HG02973 (cell line): ENCODE measurements at regions not wholly inside any gene's neighbourhood (a gene's known extent, or its start where the extent isn't known, plus 50 kb on each side); places are given as distances from the start of the nearest gene placed in this dataset.
"Not testable (repeated sequence)": the region's sequence is repeated elsewhere in the genome, so short reads cannot be mapped to it uniquely, and the experiment has no call there.

Experiments used
- ATAC-seq: cut with Tn5 transposase; IDR thresholded peaks from one replicate; pipeline ENCODE4 v1.9.1; 2021; ENCODE audit warnings: moderate library complexity; ENCODE audit not compliant: unreplicated experiment

DNA sequence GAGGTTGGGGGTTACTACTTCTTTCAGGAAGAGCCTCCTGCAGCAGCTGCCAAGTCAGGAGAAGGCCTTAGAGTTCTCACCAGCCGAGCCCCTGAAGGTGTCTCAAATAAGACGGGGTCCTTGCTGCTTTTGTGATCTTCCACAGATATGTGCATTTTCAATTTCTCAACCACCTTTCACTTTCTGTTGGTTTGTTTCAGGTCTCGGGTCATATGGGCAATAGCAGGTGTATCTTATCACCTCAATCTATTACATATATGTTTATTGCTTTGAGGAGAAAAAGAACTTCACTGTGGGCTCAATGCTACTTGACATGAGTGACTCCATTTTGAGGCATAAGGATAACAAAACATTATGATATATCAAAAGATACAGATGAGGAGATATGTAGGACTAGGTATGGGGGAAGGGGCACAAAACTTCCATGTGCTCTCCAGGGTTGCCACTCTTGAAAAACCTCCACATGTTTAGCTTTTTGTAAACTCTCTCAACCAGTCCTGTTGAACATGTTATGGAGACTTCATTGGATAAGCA, 1171.4 kb upstream of the ADGRL2 start:
- peak; percentile 95 for ATAC-seq

DNA sequence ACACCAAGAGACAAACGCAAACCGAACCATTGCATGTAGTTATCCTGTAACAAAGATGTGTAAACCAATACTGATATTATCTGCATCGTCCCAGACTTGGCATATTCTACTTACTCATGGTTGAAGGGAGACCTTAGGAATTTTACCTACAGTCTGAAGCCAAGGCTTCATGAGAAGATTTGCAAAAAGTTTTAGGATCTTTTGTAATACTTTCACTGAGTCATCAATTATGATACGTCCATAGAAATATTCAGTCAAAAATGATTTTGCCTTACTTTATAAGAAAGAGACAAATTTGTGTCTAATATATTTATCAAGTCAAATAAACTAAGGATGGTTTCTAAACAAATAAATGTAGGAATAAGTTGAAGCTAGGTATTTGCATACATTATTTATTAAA, 1176.1 kb upstream of the ADGRL2 start:
- ATAC-seq = no peak

DNA sequence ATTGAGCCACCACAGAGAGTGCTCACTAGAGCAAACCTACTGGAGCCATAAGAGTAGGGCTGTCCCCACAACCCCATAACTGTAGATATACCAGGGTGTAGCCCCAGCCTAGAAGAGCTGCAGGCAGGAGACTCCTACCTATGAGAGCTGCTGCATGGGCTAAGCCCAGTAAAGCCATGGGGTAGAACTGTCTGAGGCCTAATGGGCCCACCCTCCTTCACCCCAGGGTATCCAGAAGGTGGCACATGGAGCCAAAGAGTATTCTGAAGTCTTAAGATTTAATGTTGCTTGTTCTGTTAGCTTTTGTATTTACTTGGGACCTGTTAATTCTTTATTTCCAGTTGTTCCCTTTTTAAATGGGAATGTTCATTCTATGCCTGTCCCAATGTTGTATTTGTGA, 1193.7 kb upstream of the ADGRL2 start:
- ATAC-seq = no peak

DNA sequence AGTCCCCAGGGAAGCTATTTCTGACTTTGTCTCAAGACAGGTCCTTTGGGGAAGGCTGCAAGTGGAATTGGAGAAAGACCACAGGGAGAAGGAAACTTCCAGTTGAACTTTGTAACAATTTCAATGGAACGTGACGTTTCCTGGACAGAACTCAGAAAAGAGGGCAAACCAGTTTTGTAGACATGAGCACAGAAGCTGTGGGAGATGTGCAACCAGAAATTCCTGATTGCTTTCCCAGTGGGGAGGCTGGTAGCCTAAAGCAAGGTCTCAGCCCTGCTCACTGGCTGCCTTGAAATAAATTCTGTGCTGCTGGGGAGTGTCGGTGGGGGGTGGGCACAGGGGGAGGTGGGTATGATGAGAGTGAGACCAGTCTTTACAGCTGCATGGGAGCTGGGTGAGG, 1206.7 kb upstream of the ADGRL2 start:
- ATAC-seq = no peak

DNA sequence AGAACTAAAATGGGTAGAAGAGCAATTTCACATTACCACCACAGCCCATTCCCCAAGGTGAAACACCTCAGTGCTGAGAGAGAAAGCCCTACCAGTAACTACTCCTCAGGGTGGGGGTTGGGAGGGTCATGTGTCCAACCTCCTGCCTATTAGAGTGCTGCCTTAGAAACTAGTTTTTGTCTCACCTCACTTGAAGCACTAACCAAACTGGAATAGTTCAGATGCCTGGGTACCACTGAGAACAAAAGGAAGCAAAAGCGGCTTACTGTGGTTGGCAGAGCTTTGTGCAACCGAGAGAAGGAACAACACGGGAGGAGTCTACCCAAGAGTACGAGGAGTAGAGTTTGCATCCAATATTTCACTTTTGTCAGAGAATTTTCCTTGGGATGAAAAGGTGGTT, 1207.5 kb upstream of the ADGRL2 start:
- no peak for ATAC-seq

DNA sequence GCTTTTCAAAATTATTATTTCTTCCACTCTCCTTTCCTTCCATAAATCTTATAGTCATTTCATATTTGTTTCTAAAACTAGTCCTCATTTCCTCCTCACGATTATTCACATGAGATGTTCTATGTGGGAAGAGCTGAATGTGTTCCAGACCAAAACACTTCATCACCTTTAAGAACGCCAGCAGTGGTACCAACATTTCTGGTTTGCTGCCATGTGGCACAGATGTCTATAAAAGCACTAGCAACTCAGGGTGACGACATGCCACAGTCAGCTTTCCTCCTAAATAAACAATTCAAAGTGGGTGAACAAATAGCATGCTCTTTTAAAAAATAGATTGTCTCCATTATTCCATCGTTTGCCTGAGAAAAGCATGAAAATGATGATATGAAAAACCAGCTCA, 1217.8 kb upstream of the ADGRL2 start:
- ATAC-seq = no peak

DNA sequence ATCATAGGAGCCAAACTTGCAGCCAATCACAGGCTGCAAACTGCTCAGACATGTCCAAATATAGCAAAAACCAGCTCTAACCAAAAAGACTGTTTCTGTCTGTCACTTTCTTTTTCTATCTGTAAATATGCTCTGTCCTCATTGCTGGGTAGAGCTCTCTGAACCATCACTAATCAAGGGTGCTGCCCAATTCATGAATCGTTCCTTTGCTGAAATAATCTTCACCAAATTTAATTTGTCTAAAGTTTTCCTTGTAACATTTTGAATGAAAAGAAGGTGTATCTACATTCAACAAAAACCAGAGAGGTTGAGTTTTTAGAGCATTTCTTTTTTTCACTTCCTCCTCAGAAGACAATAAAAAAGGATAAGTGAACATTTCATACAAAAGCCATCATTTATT, 1221.7 kb upstream of the ADGRL2 start:
- no peak for ATAC-seq

DNA sequence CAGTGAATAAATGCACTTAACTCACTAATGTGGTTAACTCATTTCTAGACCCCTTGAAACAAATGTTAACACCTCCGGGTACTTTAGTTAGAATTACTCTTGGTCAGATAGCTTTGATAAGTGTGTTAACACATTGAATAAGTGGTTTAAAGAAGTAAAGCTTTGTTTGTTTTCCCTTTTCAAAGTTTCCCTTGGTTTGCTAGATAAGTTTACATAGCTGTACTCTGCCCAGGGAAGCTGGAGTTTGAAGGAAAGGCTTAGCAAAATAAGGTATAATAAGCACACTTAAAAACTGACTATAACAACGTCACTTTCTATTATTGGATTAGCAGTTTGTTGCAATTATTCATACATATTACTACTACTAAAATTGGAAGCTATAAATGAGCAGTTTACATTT, 1233.9 kb upstream of the ADGRL2 start:
- ATAC-seq = no peak

DNA sequence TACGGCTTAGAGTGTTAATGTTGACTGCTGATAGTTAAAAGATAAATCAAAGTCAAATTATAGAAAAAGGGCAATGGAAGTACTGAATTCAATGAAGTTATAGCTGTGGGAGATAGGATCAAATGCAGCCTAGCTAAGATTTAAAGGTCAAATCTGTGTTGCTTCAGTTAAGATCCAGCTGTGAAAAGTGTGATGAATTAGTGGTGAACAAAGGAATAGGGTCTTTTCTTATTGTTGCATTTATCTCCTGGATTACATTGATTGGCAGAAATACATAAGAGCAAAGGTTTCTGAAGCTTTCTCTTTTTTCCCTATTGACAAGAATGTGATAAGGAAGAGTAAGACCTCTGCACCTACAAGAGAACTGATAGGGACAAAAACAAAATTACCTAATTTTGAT, 1234.6 kb upstream of the ADGRL2 start:
- no peak for ATAC-seq

DNA sequence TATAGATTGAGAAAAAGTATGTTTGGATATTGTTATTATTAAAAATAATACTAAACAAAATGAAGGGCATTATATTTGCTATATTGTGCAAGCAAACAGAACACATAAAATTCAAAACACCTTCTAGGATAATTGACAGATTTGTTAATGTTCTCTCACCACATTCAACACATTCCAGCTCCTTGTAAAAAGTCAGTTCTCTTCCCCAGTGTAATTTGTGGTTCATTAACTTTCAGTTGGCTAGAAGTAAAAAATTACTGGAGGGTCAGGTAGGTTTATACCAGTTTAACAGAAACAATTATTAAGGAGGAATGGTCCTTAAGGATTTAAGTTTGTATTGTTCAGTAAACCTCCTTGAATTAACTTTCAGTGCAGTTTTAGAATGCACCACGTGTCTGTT, 1235.3 kb upstream of the ADGRL2 start:
- no peak for ATAC-seq

DNA sequence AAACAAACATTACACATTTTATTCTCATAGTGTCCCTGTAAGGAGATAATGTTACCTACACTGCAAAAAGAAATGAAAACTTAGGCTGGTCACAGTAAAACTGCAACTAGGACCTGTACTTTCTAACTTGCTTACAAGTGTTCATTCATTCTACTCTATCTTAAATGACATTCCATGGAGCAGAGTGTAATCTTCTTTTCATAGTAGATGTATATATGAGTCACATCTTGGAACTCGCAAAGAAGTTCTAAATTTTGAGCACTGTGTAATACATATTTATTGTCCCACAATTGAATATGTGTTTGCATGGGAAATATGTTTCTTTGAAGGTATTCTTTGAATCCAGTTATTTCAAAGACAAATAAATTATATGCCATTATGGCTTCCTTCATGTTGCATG, 1258.5 kb upstream of the ADGRL2 start:
- ATAC-seq = no peak

DNA sequence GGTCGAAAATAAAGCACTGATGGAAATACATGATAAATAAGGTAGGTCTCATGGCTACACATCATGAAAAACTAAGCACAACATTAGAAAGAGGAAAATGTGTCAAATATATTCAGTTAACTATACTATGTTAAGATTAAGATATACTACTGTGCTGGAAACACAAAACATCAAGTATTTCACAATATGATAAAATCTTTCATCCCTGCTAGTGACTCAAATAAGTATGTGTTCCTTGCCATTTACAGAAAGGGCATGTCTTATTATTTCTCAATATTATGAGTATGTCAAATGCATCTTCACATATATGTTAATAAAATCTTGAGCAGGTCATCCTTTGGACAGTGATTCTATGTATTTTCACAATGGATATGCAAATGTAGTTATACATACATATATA, 1260.1 kb upstream of the ADGRL2 start:
- ATAC-seq = no peak

DNA sequence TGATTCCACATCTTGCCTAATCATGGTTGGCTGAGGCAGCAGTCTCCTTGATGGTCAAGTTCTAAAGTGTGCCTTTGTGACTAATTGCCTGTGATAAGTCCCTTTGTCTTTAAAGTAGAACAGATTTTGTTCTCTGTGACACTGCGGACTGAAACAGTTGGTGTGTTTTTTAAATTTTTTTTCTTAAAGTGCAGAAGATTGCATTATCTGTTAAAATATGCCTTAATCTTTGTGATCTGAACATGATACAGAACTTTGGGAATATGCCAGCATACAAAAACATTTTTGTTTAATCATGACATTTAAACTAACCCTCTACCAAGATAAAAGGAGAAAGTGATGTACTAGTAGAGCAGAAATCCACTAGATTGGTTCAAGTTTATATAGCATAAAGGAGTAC, 1260.6 kb upstream of the ADGRL2 start:
- ATAC-seq = no peak

DNA sequence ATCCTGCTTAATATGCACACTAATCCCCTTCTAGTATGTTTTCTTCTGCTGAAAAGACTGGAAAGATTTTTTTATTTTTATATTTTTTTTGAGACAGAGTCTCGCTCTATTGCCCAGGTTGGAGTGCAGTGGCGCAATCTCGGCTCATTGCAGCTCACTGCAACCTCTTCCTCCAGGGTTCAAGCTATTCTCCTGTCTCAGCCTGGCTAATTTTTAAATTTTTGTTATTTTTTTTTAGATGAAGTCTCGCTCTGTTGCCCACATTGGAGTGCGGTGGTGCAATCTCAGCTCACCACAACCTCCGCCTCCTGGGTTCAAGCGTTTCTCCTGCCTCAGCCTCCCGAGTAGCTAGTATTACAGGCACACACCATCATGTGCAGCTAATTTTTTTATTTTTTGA, 1261.4 kb upstream of the ADGRL2 start:
- ATAC-seq = not testable (repeated sequence)

DNA sequence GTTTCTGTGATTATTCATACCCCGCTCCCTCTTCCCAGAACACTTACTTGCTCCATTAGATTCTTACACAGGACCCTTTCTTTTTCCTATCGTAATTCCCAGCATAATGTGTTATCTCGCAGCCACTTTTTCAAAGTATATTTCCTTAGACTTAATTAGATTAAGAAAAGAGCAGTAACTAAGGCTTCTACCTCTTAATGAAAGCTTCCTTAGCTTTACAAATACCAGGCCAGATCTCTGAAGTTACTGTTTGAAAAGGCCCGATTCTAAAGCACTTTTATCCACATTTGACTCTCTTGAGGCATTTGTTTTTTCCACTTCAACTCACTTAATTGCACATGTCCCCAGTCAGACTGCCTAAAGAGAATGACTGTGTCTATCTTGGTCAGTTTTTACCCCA, 1264.3 kb upstream of the ADGRL2 start:
- no peak for ATAC-seq

DNA sequence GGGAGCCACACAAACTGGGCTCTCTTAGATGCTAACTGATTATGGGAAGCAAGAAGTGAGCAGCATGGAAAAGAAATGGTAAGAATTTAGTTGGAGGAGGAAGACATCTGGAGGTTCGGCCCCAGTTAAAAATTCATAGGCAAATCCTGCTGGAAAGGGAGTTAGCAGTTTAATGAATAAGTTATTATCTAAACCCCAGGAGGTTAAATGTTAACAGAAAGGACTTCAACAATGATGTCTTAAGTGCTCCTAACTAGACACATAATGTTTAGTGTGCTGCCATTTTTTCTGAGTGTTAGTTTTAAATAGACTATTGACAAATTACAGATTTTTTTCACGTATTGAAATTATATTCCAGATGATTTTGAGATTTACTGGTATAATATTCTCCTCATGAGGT, 1265.3 kb upstream of the ADGRL2 start:
- no peak for ATAC-seq

DNA sequence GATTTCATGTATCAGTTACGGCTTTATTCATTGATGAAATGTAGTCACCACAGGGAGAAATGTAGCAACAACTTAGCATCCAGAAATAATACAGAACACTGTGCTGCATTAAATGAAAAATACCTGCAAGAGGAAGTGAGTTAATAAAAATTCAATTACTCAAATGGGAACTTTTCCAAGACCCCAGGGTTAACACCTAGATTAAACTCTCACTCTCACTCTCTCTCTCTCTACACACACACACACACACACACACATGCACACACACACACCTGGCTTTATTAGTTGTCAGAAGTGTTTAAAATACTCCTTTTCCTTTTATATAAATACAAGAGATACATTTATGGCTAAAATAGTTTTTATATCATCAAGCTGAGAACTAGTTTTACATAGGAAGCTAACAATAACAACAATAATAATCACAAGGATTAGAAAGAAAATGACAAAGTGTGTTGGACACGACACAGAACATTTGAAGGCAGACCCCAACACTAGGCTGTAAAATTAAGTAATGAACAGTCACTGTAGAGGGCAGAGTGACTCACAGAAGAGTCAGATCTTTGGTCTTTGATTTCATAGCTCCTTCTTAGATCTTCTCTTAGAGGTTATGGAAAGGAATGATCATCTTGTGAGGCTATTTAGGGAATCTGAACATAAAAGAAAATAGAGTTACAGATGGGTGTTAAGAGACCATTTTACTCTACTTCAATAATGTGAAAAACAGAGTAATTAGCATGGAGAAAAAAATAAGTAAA, 1266.0 kb upstream of the ADGRL2 start:
- ATAC-seq = no peak

DNA sequence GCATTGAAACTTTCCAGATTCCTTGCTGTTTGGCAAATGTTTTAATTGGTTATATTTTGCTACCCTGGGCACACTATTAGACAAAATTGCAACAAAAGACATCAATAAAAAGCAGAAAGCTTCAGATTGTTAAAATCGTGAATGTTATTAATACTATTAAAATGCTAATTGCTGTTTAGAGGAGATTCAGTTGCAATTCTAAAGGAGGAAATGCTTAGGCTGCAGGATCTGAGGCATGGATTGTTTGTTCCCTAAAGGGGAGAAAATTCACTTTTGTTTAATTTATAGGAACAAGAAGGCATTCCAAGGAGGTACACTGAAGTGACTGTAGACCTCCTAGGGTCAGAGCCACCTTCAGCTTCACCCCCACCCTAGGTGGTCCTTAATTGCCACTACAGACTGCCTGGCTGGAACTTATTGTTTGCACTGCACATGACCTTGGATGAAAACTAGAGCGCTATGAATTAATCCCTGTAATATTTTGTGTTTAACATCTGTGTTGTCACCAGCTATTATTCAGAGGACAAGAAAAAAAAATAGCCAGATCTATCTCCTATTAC, 1266.9 kb upstream of the ADGRL2 start:
- ATAC-seq = no peak

DNA sequence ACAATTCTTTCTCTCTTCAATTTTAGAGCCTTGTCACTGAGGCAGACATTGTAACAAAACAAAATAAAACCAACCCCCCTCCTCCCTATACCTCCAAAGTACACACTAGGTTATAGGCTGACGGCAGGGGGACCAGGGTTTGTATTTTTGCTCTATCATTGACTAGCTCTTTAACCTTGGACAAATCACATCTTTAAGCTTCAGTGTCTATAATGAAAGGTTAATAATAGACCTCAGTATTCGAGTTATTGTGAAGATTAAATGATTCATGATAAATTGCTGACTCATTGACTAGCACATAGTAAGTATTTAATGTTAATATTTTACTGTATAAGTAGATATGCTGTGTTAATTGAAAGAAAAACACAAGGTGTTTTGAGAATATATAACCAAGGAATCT, 1267.6 kb upstream of the ADGRL2 start:
- no peak for ATAC-seq

DNA sequence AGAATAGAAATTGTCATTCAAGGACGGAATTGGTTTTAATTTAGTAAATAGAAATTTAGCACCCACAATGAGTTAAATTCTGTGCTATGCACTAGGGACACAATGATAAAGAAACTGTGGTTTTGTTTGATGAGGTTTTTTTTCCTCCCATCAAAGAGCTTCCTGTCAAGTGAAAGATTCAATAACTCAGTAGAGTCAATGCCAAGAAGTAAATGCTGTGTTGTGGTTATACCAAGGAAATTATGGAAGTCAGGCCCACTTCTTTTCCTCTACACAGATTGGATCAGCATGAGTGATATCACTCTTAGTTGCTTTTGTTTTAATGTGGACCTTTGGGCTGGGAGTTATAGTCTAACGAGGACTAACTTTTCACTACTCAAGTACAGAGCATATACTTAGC, 1269.6 kb upstream of the ADGRL2 start:
- ATAC-seq = no peak

DNA sequence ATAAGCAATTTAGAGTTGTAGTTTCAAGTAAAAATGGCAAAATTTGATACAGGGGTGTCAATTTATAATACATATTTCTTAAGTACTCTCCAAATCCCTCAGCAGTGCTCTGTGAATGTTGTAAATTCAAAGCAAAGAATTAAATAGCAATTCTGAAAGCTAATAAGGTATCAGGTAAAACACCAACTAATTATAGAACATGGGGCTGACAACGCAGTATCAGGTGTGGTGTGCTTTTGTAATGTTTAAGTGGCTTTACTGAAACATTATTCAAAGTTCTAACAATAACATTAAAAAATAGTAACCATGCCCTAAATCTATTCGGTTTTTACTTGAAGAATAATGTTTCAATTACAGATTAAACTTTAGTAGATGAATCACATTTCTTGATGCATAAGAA, 1271.2 kb upstream of the ADGRL2 start:
- no peak for ATAC-seq

DNA sequence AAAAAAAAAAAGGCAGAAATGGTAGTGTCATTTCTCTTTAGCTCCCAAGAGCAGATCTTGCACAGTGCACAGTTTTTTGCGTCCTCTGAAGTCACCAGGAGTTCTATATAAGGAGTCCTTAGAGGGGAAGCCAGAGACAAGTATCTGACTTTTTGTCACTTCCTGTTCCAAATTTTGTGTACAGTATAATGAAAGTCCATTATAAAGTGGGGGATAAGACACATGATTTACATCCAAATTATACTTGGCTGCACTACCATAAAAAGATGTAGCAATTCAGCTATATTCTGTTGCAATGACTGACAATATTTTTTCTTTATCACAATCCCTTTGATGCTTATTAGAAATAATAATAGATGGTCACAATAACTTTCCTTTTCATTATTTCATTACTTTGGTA, 1276.9 kb upstream of the ADGRL2 start:
- no peak for ATAC-seq

DNA sequence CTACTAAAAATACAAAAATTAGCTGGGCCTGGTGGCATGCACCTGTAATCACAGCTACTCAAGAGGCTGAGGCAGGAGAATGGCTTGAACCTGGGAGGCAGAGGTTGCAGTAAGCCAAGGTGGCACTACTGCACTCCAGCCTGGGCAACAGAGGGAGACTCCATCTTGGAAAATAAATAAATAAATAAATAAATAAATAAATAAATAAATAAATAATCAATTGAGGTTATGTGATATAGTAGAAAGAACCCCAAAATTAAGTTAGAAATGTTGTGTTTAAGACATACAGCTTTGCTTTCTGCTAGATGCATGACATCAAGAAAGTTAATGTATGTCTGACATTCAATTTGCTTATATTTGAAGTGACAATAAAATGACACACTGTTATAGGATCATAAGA, 1277.7 kb upstream of the ADGRL2 start:
- ATAC-seq = not testable (repeated sequence)
